ENCODE measurements at regions not wholly inside any gene's neighbourhood (a gene's known extent, or its start where the extent isn't known, plus 50 kb on each side); places are given as distances from the start of the nearest gene placed in this dataset.
A peak's percentile ranks its signal among the peaks of the same experiment; 100 is the strongest.
"Not testable (repeated sequence)": the region's sequence is repeated elsewhere in the genome, so short reads cannot be mapped to it uniquely, and the experiment has no call there.

GRCh38 chr5:115439042-115439441, 105.5 kb downstream of the FEM1C start:
- no peak for DNase-seq (ENCODE audit: low spot score)

DNA sequence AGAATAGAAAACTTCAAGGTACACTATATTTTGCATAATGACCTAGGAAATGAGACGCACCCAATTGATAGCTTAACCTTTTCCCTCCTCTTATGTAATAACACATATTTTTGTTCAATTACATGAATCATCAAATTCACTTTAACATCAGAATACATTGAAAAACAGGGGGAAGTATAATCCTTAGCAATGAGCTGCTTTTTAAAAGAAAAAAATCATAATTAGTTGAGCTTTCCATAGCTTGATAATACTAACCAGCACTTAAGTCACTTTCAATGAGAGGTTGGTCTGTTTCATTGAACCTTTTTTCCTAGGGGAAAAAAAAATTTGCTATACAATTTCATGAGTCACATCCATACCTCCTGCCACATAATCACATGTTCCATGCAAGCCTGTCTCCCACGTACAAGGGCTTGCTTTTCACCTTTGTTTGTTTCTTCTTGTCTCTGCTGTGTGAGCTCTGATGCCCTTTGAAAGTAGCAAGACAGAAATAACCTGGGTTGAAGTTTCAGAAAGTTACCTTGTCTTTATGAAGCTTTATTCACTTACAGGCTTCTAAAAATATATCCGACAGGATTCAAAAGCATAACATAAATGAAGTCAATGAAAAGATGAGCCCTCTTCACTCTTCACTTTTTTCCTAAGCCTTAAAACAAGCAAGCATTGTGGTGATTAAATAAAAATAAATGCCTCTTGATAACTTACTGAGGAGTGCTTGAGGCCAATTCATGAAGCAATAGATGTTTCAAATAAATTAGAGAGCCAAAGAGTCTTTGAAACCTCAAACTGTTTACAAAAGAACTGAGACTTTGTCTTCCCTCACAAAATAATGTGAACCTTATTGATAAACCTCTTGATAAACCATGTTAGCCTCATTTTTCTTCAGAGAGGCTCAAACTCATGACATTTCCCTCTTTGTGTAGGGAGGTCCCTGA, 108.5 kb downstream of the FEM1C start:
- no peak for DNase-seq (ENCODE audit: low spot score)

DNA sequence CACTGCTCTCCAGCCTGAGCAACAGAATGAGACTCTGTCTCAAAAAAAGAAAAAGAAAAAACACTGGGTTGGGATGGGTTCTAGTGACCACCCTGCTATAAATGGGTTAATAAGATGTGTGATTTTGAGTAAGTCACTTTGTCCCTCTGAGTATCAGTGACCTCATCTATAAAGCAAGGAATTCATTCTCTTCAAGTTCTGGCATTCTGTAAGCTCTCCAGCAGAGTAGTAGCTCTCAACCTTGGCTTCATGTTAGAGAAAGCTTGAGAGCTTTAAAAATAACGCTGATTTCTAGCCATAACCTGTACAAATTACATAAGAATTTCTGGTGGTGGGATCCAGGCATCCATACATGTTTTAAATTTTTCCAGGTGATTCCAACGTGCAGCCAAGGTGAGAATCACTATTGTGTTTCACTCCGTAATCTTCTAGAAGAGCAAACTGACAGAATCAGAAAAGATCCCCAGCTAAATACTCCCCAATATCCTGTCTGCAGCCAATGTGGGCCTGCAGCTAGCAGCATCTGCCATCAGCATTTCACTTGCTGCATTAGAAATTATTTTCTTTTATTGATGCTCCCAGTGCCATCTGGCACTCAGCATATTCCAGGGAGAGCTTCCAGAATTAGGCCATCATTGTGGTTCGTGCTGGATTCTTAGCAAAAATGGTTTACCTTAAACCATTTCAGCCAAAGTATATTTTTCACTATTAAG, 109.4 kb downstream of the FEM1C start:
- no peak for DNase-seq (ENCODE audit: low spot score)

GRCh38 chr5:115433918-115434317, 110.7 kb downstream of the FEM1C start:
- DNase-seq (ENCODE audit: low spot score), result no peak

DNA sequence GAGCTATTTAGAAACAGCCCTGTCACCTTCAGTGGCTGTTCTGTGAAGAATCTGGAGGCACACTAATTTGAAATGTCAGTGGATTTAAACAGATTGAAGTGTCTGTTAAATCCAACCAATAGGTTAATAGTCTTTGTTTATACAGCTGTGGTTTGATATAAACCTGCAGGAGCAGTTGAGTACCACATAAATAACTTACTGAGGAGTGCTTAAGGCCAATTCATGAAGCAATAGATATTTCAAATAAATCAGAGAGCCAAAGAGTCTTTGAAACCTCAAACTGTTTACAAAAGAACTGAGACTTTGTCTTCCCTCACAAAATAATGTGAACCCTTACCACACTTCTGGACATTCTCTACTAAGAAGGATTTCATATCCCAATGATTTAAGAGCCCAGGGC, 111.9 kb downstream of the FEM1C start:
- no peak for DNase-seq (ENCODE audit: low spot score)

- no peak for DNase-seq (ENCODE audit: low spot score)
Observed at GRCh38 chr5:115431116-115431515, 113.5 kb downstream of the FEM1C start.

- DNase-seq (ENCODE audit: low spot score), result no peak
Observed at GRCh38 chr5:115430374-115430773, 114.2 kb downstream of the FEM1C start.

DNA sequence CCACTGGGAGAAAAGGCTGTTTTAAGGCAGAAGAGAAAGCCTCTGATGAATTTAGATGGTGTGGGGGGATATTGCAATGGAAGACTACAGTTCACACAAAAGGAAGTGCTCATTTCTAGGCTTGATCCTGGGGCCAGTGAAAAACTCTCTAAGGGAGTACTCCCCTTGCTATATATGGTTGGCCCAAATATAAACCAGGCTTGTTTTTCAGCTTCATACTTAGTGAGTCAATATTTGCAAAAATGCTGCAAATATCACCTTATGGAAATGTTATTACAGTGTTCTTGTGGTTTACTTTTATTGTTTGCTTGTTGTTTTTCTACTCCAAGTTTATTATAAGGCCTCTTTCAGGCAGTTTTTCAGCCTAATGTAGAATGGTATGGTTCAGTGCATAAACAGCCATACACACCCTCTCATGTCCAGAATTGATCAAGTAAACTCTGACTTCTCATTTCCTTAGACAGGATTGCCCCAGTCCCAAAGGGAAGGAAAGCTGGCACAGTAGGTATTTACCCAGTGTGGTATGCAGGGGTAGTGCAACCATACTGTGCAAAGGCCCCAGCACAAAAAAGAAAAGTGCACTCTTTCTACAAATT, 115.1 kb downstream of the FEM1C start:
- DNase-seq (ENCODE audit: low spot score), result no peak

- DNase-seq (ENCODE audit: low spot score), result no peak
Observed at GRCh38 chr5:115428676-115429075, 115.9 kb downstream of the FEM1C start.

GRCh38 chr5:115428248-115428647, 116.3 kb downstream of the FEM1C start:
- DNase-seq (ENCODE audit: low spot score), result no peak

DNA sequence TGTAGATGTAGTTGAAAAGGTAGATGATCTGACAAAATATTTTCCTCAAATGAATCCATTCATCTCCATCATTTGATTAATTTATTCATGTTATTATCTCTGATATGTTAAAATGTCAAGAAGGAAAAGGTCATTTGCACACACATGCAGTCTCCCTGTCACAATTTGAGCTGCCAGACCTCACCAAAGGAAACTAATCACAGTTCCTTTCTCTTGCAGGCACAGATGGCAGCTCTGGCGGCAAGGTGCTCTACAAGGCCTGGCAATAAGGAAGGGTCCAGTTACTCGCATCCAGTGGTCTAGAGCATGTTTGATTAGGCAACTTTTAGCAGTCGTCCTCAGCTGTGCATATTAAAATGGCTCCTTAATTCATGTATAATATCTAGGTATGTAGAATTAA, 120.1 kb downstream of the FEM1C start:
- no peak for DNase-seq (ENCODE audit: low spot score)

- no peak for DNase-seq (ENCODE audit: low spot score)
Observed at GRCh38 chr5:115424030-115424429, 120.5 kb downstream of the FEM1C start.

DNA sequence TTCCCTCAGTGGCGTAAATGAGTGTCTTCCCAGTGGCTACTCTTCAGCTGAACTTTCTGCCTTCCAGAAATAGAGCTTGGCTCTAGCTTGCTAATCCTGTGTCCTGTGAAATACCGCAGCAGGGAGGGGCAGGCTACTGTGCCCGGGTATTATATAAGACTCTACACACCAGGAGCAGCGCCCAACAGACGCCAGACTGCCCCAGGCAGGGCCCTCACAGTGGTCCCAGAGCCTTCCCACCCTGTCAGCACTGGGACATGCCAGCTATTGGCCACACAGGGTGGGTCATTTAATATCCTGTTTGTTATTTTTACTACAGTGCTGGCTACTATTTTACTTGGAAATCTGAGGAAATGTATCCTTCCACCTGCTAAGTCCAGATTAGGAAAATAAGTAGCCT, 121.0 kb downstream of the FEM1C start:
- peak; percentile 68 for DNase-seq (ENCODE audit: low spot score)

DNA sequence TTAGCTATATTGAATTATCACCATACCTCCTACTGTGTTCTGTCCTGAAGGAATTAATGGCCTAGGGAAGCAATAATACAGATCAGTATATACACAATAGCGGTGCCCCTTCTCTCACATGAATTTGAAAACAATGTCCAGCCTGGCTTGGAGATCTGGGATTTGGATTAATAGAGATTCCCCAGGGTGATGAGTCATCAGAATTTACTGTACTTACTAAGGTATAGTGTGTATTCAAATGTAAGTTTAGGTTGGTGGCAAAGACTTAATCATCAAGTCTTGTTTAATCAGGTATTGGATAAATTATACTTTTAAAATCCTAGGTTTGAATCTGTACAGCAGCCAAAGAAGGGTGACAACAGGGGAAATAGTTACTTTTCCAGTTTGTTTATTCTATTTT, 121.5 kb downstream of the FEM1C start:
- no peak for DNase-seq (ENCODE audit: low spot score)

GRCh38 chr5:115420812-115421211, 123.8 kb downstream of the FEM1C start:
- not testable (repeated sequence) for DNase-seq (ENCODE audit: low spot score)

DNA sequence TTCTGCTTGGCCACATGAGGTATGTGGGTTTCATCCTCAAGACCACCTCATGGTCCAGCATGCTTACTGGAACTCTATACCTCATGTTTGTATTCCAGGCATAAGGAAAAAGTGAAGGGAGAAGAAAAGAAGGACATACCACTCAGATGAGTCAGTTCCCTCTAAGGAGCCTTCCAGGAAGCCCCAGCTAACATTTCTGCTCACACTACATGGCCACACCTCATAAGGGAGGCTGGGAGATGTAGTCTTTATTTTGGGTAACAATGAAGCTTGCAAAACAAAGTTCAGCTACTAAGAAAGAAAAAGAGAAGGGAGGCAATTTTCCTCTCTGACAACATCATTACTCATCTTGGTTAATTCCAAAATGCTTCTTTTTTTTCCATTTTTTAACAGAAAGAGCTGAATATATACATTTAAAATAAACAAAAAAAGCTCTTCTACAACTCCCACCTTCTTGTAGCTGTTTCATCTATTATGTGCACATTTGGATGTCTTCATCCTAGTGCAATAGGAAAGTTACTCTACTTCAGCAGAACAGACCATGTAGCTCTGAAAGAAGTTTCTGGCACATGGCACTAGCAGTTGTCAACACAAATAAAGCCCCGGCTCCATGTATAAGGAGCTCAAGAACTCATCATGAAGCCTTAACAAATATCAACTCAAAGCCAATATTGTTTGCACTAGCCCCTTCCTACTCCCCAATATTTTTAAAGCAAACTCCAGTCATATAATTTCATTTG, 123.6 kb upstream of the CCDC112 start:
- no peak for DNase-seq (ENCODE audit: low spot score)

DNA sequence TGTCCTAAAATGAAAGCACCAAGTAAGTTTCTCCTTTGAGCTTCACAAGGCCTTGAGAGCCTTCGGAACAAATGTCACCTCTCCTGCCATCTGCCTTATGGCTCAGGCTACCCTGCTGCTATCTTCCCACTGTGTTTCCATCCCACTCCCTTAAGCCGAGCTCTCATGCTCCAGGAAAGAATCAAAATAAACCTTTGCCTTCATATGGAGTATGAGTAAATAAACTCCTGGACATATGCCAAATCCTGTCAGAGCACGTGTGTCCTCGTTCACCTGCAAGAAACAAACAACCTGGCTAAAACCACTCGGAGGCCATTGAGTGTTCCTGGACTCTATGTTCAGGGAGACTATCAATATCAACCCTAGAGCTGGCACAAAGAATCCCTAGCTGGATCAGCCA, 122.3 kb upstream of the CCDC112 start:
- DNase-seq (ENCODE audit: low spot score), result peak; percentile 29

DNA sequence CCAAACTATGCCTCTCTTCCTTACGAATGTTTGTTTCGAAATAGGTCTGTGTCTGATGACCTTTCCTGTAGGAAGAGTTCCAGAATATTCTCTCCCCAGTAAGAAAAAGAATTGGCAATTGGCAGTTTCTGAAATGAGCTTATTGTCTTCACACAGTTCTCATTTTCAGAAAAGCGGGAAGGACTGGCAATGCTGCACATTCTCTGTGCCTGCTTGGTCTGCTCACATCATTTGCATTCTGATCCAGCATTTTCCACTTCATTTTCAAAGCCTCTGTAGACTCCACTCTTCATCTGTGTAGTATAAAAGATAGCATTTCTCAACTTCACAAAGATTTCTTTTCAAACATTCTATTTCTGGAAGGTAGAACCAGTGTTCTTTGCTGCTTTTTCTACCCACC, 120.6 kb upstream of the CCDC112 start:
- no peak for DNase-seq (ENCODE audit: low spot score)

DNA sequence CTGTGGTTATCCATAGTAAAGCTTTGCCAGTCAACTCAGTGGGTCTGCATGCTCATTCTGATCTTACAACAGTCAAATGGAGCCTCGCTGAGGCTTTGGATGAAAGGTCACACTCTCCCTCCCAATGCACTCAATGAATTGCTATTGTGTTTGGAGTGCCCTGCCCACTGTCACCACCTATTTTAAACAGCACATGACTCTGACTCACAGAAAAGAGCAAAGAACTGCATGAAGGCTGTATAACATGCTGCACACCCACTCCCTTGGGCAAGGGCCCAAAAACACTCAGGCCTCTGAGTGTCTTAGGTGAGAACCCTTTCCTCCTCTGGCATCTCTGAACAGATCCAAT, 118.7 kb upstream of the CCDC112 start:
- DNase-seq (ENCODE audit: low spot score), result peak; percentile 88

- no peak for DNase-seq (ENCODE audit: low spot score)
Observed at GRCh38 chr5:115414406-115415142, 118.1 kb upstream of the CCDC112 start.

GRCh38 chr5:115413651-115414050, 117.2 kb upstream of the CCDC112 start:
- DNase-seq (ENCODE audit: low spot score), result no peak
